Activated naive CD4-positive, alpha-beta T cell treated with anti-CD3 and anti-CD28 coated beads, Interleukin-2, amount 10 ng/mL, durations not matched to agents 7 days and 5 days (primary cell): ENCODE measurements at regions not wholly inside any gene's neighbourhood (a gene's known extent, or its start where the extent isn't known, plus 50 kb on each side); places are given as distances from the start of the nearest gene placed in this dataset.

ENCODE experiments used
- CTCF ChIA-PET: fragments of 350-600 bp; sonication (Branson Sonifier 250); formaldehyde crosslinking; loops from one replicate; lab custom pipeline; 2021; ENCODE audit warnings: antibody characterized with exemption; lab: Charles Lee
- DNase-seq: peaks from one replicate; pipeline ENCODE4 v3.0.0-alpha.2; 2020
- H3K27ac Mint-ChIP-seq: one replicate; pipeline ENCODE4 v1.8.0; 2021; ENCODE audit warnings: mild to moderate bottlenecking, moderate library complexity, mixed read lengths
- H3K27me3 Mint-ChIP-seq: one replicate; pipeline ENCODE4 v1.8.0; 2021; ENCODE audit warnings: mild to moderate bottlenecking, mixed read lengths
- H3K36me3 Mint-ChIP-seq: one replicate; pipeline ENCODE4 v1.8.0; 2021; ENCODE audit warnings: mixed read lengths
- H3K4me1 Mint-ChIP-seq: one replicate; pipeline ENCODE4 v1.8.0; 2021; ENCODE audit warnings: mixed read lengths
- H3K4me3 Mint-ChIP-seq: one replicate; pipeline ENCODE4 v1.8.0; 2021; ENCODE audit warnings: mild to moderate bottlenecking, moderate library complexity, mixed read lengths
- H3K9me3 Mint-ChIP-seq: one replicate; pipeline ENCODE4 v1.8.0; 2021; ENCODE audit warnings: mixed read lengths

DNA sequence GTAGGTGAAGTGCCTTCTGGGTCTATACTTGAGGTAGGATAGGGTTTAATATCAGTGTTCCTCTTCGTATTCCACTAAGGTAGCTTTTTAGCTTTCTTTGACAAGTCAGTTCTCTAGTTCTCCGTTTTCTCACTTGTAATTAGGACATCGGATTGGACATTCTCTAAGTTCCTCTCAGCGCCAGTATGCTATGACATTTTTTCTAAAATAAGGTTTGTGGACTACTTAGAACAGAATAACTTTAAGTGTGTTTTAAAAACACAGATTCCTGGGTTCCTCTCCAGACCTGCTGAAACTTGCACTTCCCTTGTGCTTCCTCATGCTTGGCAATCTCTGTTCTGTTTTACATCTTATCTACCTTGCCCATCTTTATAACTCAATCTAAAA is 69.3 kb upstream of the YWHAQ start:
- Mint-ChIP-seq H3K4me1 (peaks cover 51% of the 10 kb centered on the region), H3K4me3 (no peak overlapping the region), H3K9me3 (peaks cover 3% of the 10 kb centered on the region), H3K27me3 (peaks cover 15% of the 10 kb centered on the region), H3K36me3 (no peaks in the 10 kb centered on the region), H3K27ac (no peak overlapping the region)
- CTCF ChIA-PET: no interaction called here
- no peak for DNase-seq

DNA sequence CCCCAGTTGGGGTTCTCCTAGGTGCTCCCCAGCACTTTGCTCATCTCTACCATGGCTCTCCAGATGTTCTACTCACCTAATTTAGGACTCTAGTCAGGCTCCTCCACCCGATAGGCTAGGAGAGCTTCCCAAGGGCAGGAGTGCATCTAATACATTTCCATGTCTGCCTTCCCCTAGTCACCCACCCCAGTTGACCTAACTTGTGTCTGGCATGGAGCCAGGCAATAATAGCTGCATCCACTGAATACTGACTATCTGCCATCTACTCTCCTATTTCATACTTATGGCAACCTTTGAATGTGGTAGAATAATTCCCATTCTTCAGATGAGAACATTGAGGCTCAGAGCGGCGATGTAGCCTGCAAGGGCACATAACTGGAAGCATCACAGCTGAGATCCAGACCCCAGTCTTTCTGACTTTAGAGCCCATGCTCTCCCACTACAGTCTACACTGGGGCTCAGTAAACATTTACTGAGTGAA is 71.8 kb upstream of the YWHAQ start:
- H3K27ac Mint-ChIP-seq: peak overlapping the region; percentile 84
- H3K9me3 Mint-ChIP-seq: peaks cover 3% of the 10 kb centered on the region
- H3K36me3 Mint-ChIP-seq: no peaks in the 10 kb centered on the region
- peaks cover 51% of the 10 kb centered on the region for H3K4me1 Mint-ChIP-seq
- CTCF ChIA-PET: interaction anchor here (0.9 to 1.4 kb wide), 4 partner anchors 9 to 73 kb away, joined by 3 to 6 read pairs (median 5); no protein-coding TSS in a partner anchor
- DNase-seq: no peak
- H3K27me3 Mint-ChIP-seq: peaks cover 7% of the 10 kb centered on the region
- no peak overlapping the region for H3K4me3 Mint-ChIP-seq

DNA sequence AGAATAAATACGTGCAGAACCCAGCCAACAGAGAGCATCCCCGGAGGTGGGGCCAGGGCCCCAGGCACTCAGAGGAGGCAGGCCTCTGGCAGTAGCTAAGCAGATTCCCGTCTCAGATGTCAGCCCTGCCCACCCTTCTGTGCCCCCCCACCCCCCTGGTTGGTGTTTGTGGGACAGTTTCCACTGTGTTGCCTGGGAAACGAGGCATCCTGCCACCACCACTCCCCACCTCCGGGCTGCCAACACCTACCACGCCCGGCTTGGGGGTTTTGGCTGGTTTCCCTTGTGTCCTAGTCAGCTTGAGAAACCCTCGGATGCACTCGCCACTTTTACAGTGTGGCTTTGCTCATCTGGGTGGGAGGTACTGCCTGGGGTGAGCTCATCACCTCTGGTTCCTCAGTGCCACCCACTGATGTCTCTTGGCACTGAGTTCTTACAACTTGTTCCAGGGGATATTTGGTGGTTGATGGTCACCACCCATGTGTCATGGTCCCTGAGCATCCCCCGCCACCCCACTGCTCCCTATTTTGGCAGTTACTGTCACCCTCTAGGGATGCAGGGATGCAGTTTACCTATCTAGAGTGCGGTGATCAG is 72.4 kb upstream of the YWHAQ start:
- Mint-ChIP-seq H3K27ac (peak overlapping the region; percentile 84), H3K27me3 (peaks cover 5% of the 10 kb centered on the region), H3K36me3 (no peaks in the 10 kb centered on the region), H3K4me1 (peaks cover 46% of the 10 kb centered on the region), H3K4me3 (no peak overlapping the region), H3K9me3 (peaks cover 3% of the 10 kb centered on the region)
- CTCF ChIA-PET: interaction anchor here (0.9 to 1.4 kb wide), 4 partner anchors 9 to 74 kb away, joined by 3 to 6 read pairs (median 5); no protein-coding TSS in a partner anchor
- peak; percentile 87 for DNase-seq

DNA sequence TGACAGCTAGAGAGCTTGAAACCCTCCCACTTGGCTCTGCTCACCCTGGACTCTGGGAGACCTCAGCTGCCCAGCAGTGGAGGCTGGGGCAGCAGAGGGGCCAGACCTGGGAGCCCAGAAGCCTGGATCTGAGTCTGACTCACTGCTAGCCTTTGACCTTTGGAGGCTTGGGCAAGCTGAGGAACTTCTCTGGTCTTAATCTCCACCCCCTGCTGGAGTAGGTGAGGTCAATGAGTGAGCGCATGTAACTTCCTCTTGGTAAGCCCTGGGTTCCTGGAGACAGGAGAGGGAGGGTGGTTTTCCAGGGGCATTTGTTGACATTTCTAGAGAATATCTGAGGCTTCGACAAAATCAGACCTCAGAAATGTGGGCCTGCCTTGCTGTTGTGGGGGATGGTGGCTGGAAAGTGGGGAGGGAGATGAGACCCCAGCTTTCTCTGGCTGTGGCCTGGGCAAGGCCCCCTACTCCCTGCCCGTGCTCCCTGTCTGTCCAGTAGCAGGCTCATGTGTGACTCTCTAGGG is 73.0 kb upstream of the YWHAQ start:
- Mint-ChIP-seq H3K27me3 (peaks cover 3% of the 10 kb centered on the region), H3K9me3 (peaks cover 3% of the 10 kb centered on the region), H3K36me3 (no peaks in the 10 kb centered on the region), H3K27ac (peak overlapping the region; percentile 84), H3K4me3 (no peak overlapping the region), H3K4me1 (peaks cover 44% of the 10 kb centered on the region)
- no peak for DNase-seq
- CTCF ChIA-PET: interaction anchor here (0.7 to 1.4 kb wide), 4 partner anchors 32 to 75 kb away, joined by 3 to 6 read pairs (median 4); no protein-coding TSS in a partner anchor

DNA sequence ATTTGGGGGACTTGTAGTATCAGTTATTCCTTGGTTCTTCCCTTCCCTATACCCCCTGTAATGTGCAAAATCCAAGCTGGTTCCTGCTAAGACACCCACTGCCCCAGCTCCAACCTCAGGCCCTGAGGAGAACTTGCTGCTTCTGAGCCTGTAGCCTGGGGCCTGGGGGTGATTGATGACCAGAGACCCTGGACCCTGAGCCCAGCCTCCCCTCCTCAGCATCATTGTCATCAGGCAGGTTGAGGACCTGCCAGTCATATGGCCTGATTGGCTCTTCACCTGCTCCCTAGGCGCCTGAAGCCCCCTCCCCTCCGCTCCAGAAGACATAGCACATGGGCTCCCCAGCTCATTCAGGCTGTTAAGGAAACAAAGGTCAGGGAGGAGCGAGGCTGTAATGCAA is 73.8 kb upstream of the YWHAQ start:
- peaks cover 43% of the 10 kb centered on the region for H3K4me1 Mint-ChIP-seq
- DNase-seq: no peak
- no peak overlapping the region for H3K27ac Mint-ChIP-seq
- CTCF ChIA-PET: interaction anchor here (0.7 kb wide), 1 partner anchor 31 kb away, joined by 3 read pairs; no protein-coding TSS in a partner anchor
- H3K27me3 Mint-ChIP-seq: peaks cover 7% of the 10 kb centered on the region
- peaks cover 1% of the 10 kb centered on the region for H3K36me3 Mint-ChIP-seq
- H3K9me3 Mint-ChIP-seq: peaks cover 3% of the 10 kb centered on the region
- H3K4me3 Mint-ChIP-seq: no peak overlapping the region

DNA sequence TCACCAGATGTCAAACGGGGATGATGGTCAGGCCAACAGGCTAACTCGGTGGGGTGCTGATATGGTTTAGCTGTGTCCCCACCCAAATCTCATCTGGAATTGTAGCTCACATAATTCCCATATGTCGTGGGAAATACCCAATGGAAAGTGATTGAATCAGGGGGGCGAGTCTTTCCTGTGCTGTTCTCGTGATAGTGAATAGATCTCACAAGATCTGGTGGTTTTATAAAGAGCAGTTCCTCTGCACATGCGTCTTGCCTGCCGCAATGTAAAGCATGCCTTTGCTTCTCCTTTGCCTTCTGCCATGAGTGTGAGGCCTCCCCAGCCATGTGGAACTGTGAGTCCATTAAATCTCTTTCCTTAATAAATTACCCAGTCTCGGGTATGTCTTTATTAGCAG is 74.4 kb upstream of the YWHAQ start:
- Mint-ChIP-seq H3K27ac (no peak overlapping the region), H3K36me3 (peaks cover 3% of the 10 kb centered on the region), H3K27me3 (peaks cover 11% of the 10 kb centered on the region), H3K4me3 (no peak overlapping the region), H3K9me3 (peaks cover 3% of the 10 kb centered on the region), H3K4me1 (peaks cover 42% of the 10 kb centered on the region)
- DNase-seq: no peak
- CTCF ChIA-PET: no interaction called here

DNA sequence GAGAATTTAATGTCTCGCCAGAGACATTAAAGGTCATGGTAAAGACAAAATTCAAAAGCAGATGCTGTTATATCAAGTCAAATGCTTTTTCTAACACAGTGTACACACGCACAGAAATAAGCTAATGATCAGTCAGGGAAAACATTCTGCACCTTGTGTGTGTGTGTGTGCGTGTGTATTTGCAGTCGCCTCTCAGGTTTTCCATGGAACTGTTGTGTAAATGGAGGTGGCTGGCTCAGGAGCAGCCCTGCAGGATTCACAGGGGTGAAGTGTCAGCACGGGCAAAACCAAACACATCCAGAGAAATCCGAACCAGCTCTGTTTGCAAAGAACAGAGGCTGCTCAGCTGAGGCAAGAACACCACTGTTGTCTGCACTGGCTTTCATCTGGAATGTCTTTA is 76.2 kb upstream of the YWHAQ start:
- no peak for DNase-seq
- no peaks in the 10 kb centered on the region for H3K9me3 Mint-ChIP-seq
- H3K4me3 Mint-ChIP-seq: no peak overlapping the region
- no peak overlapping the region for H3K27ac Mint-ChIP-seq
- H3K36me3 Mint-ChIP-seq: peaks cover 3% of the 10 kb centered on the region
- peaks cover 15% of the 10 kb centered on the region for H3K27me3 Mint-ChIP-seq
- peaks cover 45% of the 10 kb centered on the region for H3K4me1 Mint-ChIP-seq
- CTCF ChIA-PET: interaction anchor here (0.8 kb wide), 1 partner anchor 59 kb away, joined by 3 read pairs; no protein-coding TSS in a partner anchor

DNA sequence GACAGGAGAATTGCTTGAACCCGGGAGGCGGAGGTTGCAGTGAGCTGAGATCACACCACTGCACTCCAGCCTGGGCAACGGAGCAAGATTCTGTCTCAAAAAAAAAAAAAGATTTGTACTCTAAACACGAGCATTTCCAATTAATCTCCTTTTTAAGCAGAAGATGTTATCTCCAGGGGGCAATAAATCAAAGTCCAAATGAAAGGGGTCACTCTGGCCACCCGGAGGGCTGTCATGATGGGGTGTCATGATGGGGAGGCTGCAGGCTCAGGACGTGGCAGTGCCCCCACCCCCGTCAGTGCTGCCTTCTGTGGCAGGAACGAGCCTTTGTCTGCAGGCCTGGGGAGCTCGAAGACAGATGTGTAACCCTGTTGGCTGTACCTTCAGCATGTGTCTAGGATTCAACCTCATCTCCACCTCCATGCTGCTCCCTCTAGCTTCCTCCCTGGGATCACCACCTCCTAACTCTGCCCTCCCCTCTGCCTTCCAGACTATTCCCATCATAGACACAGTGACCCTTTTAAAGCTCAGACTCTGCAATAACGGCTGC is 76.9 kb upstream of the YWHAQ start:
- peaks cover 15% of the 10 kb centered on the region for H3K27me3 Mint-ChIP-seq
- no peak for DNase-seq
- H3K27ac Mint-ChIP-seq: no peak overlapping the region
- H3K9me3 Mint-ChIP-seq: no peaks in the 10 kb centered on the region
- CTCF ChIA-PET: no interaction called here
- peaks cover 3% of the 10 kb centered on the region for H3K36me3 Mint-ChIP-seq
- peaks cover 43% of the 10 kb centered on the region for H3K4me1 Mint-ChIP-seq
- H3K4me3 Mint-ChIP-seq: no peak overlapping the region

DNA sequence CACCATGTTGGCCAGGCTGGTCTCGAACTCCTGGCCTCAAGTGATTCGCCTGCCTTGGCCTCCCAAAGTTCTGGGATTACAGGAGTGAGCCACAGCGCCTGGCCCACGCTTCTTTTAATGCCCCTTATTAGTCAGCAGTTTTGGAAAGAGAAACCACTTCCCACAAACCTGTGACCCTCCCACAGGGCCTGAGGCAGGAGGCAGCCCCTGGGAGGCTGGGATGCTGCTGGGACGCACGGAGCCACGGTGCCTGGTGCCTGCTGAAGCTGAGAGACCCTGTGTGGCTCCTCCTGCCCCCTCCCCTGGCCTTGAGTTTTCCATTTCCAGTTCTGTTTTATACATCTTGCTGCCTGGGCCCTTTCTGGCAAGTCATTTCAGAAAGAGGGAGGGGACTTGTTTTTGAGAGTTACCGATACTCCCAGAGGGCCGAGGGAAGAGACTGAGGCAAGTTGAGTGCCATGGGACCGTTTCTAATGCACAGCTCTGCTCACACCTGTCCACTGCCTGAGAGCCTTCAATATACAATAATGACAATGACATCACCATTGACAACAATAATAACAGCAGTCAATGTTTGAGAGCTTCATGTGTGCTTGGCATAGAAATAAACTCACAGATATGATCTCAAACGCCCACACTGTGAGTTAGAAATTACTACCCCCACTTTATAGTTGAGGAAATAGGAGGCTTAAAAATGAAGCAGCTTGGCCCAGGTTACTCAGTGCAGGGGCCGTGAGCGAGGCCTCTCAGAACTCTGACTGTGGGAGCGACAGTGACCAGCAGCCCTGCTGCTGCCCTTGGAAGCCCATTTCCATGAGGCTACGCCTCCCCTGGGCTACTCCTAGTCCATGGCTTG is 78.1 kb upstream of the YWHAQ start:
- no peak overlapping the region for H3K4me3 Mint-ChIP-seq
- H3K4me1 Mint-ChIP-seq: peaks cover 36% of the 10 kb centered on the region
- no peak for DNase-seq
- peaks cover 3% of the 10 kb centered on the region for H3K36me3 Mint-ChIP-seq
- H3K27ac Mint-ChIP-seq: no peak overlapping the region
- CTCF ChIA-PET: no interaction called here
- H3K9me3 Mint-ChIP-seq: no peaks in the 10 kb centered on the region
- peaks cover 15% of the 10 kb centered on the region for H3K27me3 Mint-ChIP-seq

DNA sequence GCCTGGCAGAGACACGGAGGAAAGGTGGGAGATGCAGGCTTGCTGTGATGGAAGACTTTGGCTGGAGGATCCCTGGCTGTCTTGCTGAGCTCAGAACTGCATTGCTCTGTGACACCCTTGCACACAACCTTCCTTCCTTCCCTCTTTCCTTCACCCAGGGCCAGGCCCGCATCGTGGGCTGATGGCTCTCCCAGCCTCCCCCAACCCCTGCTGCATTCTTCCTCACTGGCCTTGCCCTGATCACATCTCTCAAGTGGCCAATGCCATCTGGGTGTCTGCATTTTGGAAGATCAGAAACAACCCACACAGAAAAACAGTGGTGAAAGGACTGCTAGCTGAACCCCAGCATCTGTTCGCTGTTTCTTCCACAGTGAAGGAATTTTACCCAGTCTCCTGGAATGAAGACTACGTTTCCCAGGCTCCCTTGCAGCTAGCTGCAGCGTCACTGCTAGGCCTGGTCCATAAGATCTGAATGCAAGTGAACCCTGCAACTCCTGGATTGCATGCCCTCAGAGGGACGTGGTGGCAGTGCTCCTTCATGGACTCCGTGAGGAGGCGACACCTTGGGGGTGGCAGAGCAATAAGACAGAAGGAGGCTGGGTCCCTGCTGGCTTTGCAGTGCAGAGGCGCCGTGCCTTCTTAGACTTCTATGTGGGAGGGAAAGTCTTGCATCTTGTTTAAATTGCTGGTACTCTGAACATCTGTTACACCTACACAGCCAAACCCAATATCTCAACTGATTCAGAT is 78.9 kb upstream of the YWHAQ start:
- no peak for DNase-seq
- Mint-ChIP-seq H3K27ac (no peak overlapping the region), H3K4me1 (peaks cover 31% of the 10 kb centered on the region), H3K36me3 (peaks cover 3% of the 10 kb centered on the region), H3K4me3 (no peak overlapping the region), H3K27me3 (peaks cover 15% of the 10 kb centered on the region), H3K9me3 (no peaks in the 10 kb centered on the region)
- CTCF ChIA-PET: no interaction called here

DNA sequence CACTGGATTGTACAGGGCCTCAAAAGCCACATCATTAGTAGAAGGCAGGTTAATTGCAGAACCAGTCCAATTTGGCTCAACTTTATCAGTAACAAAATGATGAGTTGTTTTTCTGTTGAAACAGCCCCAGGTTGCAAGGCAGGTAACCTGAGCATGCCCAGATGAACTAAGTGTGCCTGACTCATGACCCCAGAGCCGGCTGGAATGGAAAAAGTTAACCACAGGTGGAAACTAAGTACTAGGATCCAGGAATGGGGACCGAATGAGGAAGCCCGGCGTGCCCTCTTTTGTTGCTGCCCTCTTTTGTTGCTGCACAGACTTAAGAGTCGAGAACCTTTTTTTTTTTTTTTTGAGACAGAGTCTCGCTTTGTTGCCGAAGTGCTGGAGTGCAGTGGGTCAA is 79.5 kb upstream of the YWHAQ start:
- H3K4me3 Mint-ChIP-seq: no peak overlapping the region
- peaks cover 25% of the 10 kb centered on the region for H3K4me1 Mint-ChIP-seq
- H3K36me3 Mint-ChIP-seq: peaks cover 3% of the 10 kb centered on the region
- DNase-seq: no peak
- no peaks in the 10 kb centered on the region for H3K9me3 Mint-ChIP-seq
- peaks cover 19% of the 10 kb centered on the region for H3K27me3 Mint-ChIP-seq
- CTCF ChIA-PET: no interaction called here
- H3K27ac Mint-ChIP-seq: no peak overlapping the region

DNA sequence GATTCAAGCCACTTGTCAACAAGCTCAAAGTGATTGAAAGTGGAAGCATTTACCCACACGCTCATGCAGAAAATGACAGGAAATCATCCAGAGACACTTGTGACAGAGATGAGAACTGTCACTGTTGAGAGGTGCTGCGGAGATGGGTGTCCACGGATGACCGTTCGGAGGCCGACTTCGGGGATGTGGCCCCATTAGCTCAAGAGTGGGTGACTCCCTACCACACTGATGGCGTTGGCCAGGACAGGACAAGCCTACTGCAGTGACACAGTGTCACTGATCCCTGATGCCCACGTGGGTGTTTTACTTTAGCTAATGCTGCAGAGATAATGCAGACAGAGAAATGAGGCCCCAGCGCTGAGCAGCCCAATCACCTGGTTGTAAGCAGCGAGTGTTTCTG is 81.5 kb upstream of the YWHAQ start:
- Mint-ChIP-seq H3K27ac (peak overlapping the region; percentile 68), H3K4me3 (no peak overlapping the region), H3K36me3 (peaks cover 3% of the 10 kb centered on the region), H3K27me3 (peaks cover 19% of the 10 kb centered on the region), H3K9me3 (no peaks in the 10 kb centered on the region), H3K4me1 (peaks cover 25% of the 10 kb centered on the region)
- DNase-seq: no peak
- CTCF ChIA-PET: interaction anchor here (0.7 to 1.8 kb wide), 5 partner anchors 9 to 142 kb away, joined by 3 to 5 read pairs (median 4); no protein-coding TSS in a partner anchor

DNA sequence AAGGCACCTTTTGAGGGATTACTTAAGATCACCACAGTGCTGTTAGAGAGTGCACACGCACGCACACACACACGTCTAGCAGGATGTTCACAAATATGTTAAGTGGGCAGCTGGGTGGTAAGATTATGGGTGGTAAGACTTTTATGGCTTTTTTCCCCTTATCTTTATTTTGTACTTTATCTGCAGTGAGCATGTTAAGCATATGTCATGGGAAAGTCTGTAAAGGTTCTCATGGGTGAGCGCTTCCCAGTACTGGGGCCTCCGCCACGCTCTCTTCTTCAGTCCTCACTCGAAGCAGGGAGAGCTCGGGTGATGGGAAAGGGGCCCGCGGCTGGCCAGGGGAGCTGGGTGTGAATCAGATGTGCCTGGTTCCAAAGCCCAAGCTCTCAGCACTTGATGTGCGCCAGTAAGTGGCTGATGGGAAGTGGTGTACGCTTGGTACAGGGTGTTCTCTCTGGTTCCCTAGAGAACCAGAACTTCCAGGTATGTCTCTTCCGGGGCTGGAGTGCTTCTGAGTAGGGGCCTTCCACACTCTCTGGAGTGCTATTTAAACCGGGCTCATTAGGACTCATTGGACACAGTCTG is 83.9 kb upstream of the YWHAQ start:
- Mint-ChIP-seq H3K4me1 (peaks cover 17% of the 10 kb centered on the region), H3K9me3 (no peaks in the 10 kb centered on the region), H3K4me3 (no peak overlapping the region), H3K36me3 (peaks cover under 1% of the 10 kb centered on the region), H3K27me3 (peaks cover 14% of the 10 kb centered on the region), H3K27ac (no peak overlapping the region)
- no peak for DNase-seq
- CTCF ChIA-PET: interaction anchor here (0.6 kb wide), 1 partner anchor 890 kb away, joined by 3 read pairs; no protein-coding TSS in a partner anchor
